Calu3 (cell line): ENCODE measurements at regions not wholly inside any gene's neighbourhood (a gene's known extent, or its start where the extent isn't known, plus 50 kb on each side); places are given as distances from the start of the nearest gene placed in this dataset.

Experiments used
- BruUV-seq: library from RNA; stranded (reverse); fragments of 400-500 nt; replicated peaks from 2 replicates; lab custom pipeline; 2021; lab: Mats Ljungman, UMichigan
- CTCF ChIA-PET: fragments of 300-600 bp; sonication (Branson Sonifier 250); formaldehyde crosslinking; loops from one replicate; lab custom pipeline; 2022; ENCODE audit warnings: antibody characterized with exemption; lab: Charles Lee
- DNase-seq: peaks from one replicate; pipeline ENCODE4 v3.0.0; 2022
- H3K27ac Mint-ChIP-seq: one replicate; pipeline ENCODE4 v1.8.0; 2022; ENCODE audit warnings: mixed read lengths; ENCODE audit not compliant: unreplicated experiment
- H3K27me3 Mint-ChIP-seq: one replicate; pipeline ENCODE4 v1.8.0; 2022; ENCODE audit warnings: mixed read lengths; ENCODE audit not compliant: unreplicated experiment
- H3K36me3 Mint-ChIP-seq: one replicate; pipeline ENCODE4 v1.8.0; 2022; ENCODE audit warnings: mild to moderate bottlenecking, moderate library complexity, mixed read lengths; ENCODE audit not compliant: insufficient read depth, unreplicated experiment
- H3K4me1 Mint-ChIP-seq: one replicate; pipeline ENCODE4 v1.8.0; 2022; ENCODE audit warnings: mild to moderate bottlenecking, low read depth, mixed read lengths; ENCODE audit not compliant: unreplicated experiment
- H3K4me3 Mint-ChIP-seq: one replicate; pipeline ENCODE4 v1.8.0; 2022; ENCODE audit warnings: mild to moderate bottlenecking, low read depth, moderate library complexity, mixed read lengths; ENCODE audit not compliant: unreplicated experiment
- H3K9me3 Mint-ChIP-seq: one replicate; pipeline ENCODE4 v1.8.0; 2022; ENCODE audit warnings: low read depth, mixed read lengths; ENCODE audit not compliant: unreplicated experiment
- intact Hi-C: fragments of 100-400 bp; cut with micrococcal nuclease; formaldehyde crosslinking; loops from one replicate; pipeline ENCODE4 v1.10.0; 2022; ENCODE audit not compliant: unreplicated experiment
- TF ChIP-seq, protein P1 (sequence below): fragments of 200-600 bp; IDR thresholded peaks from one replicate; pipeline ENCODE4 v1.8.0; 2022; ENCODE audit warnings: antibody characterized with exemption; ENCODE audit not compliant: unreplicated experiment

DNA sequence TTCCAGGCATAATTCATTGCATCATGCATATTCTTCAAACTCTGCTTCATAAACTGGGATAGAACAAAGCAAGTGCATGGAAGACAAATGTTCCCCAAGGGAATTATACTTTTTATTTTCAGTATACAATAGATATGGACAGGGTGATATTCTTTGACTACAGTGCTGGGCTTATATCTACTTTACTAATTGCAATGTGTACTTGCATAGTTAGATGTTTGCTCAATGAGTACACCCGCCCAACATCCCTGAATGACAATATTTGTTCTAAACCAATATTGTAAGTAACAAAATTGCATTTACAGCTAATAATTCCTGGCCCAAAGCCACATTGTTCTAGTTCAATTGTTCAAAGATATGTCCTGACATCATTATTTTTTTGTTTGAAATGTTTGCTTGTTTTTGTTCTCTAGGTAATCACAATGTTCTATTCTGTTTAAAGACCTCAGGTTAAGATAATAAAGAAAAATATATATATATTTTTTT, 171.4 kb downstream of the PTN start:
- Mint-ChIP-seq H3K4me1 (no peaks in the 10 kb centered on the region), H3K9me3 (peaks cover 5% of the 10 kb centered on the region), H3K27me3 (no peaks in the 10 kb centered on the region), H3K27ac (no peak overlapping the region), H3K4me3 (no peak overlapping the region), H3K36me3 (no peaks in the 10 kb centered on the region)
- no TSS peak for BruUV-seq
- intact Hi-C loops: no loop called here
- CTCF ChIA-PET: no interaction called here
- DNase-seq: no peak
- TF ChIP-seq, protein P1, sequence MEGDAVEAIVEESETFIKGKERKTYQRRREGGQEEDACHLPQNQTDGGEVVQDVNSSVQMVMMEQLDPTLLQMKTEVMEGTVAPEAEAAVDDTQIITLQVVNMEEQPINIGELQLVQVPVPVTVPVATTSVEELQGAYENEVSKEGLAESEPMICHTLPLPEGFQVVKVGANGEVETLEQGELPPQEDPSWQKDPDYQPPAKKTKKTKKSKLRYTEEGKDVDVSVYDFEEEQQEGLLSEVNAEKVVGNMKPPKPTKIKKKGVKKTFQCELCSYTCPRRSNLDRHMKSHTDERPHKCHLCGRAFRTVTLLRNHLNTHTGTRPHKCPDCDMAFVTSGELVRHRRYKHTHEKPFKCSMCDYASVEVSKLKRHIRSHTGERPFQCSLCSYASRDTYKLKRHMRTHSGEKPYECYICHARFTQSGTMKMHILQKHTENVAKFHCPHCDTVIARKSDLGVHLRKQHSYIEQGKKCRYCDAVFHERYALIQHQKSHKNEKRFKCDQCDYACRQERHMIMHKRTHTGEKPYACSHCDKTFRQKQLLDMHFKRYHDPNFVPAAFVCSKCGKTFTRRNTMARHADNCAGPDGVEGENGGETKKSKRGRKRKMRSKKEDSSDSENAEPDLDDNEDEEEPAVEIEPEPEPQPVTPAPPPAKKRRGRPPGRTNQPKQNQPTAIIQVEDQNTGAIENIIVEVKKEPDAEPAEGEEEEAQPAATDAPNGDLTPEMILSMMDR: no peak

DNA sequence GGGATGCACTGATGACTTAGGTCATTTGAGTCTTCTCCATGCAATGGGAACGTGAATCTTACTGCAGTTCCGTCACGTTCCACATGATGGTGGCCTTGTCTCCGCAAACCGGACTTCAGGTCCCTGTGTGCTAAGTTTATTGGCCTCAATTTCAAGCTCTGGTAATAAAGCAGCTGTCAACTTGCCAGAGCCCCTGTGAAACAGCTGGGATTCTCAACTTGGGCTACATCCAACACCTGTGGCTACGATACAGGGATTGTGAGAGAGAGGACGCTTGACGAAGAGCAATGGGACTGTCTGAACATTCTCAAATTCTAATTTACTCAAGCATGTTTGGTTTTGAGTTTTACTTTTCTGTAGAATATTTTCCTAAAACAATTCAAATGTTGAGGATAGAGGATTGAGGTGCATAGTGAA, 174.2 kb downstream of the PTN start:
- Mint-ChIP-seq H3K27ac (no peak overlapping the region), H3K4me3 (no peak overlapping the region)
- no TSS peak for BruUV-seq

DNA sequence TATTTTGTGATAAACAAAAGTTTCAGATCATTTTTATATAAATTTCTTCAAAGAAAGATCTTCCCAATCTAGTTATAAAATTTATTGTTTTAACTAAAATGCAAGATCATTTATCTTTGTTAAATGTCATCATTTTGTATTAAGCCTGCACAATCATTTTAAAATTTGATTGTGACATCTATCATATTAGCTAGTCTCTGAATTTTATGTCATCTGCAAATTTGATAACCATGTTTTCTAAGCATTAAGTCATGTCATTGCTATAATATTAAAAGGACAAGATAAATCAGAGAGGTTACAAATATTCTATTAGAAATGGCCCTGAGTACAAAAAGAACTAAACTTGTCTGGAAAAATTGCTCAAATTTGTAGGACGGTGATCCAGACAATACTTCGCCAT, 175.9 kb downstream of the PTN start:
- Mint-ChIP-seq H3K27me3 (no peaks in the 10 kb centered on the region), H3K4me1 (no peaks in the 10 kb centered on the region), H3K36me3 (no peaks in the 10 kb centered on the region), H3K9me3 (peaks cover 2% of the 10 kb centered on the region), H3K27ac (no peak overlapping the region), H3K4me3 (no peak overlapping the region)
- TF ChIP-seq, protein P1: no peak
- CTCF ChIA-PET: no interaction called here
- no TSS peak for BruUV-seq
- no peak for DNase-seq
- intact Hi-C loops: loop anchor here (5.0 kb wide), 1 partner anchor 285 kb away; no protein-coding TSS in a partner anchor

More for the DNA sequence above, 174.2 kb downstream of the PTN start:
- peak; percentile 29 for DNase-seq
- intact Hi-C loops: loop anchor here (1.0 to 5.0 kb wide), 2 partner anchors 283 to 422 kb away; no protein-coding TSS in a partner anchor
- no peaks in the 10 kb centered on the region for H3K4me1 Mint-ChIP-seq
- TF ChIP-seq, protein P1: peak; percentile 14
- no peaks in the 10 kb centered on the region for H3K36me3 Mint-ChIP-seq
- H3K9me3 Mint-ChIP-seq: peaks cover 4% of the 10 kb centered on the region
- CTCF ChIA-PET: interaction anchor here (0.6 to 1.3 kb wide), 2 partner anchors 423 to 457 kb away, joined by 3 to 4 read pairs; no protein-coding TSS in a partner anchor
- H3K27me3 Mint-ChIP-seq: no peaks in the 10 kb centered on the region

DNA sequence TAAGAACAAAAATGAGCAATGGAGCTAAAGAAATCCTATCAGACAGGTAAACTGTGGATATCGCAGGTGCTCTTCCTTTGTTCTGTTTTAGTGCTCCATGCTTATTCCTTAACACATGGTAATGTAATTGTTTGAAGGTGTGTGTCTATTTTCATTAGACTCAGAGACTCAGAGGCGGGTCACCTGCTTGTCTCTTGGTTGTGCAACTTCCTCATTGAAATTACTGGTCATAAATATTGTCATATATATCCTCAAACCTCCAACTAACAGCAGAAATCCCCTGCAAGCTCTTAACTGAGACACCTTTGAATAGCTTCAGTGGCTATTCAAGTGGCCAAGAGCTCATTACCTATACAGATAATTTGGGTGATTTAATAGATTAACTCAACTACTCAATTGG, 177.2 kb downstream of the PTN start:
- Mint-ChIP-seq H3K27ac (no peak overlapping the region), H3K27me3 (no peaks in the 10 kb centered on the region), H3K36me3 (no peaks in the 10 kb centered on the region), H3K9me3 (peaks cover 5% of the 10 kb centered on the region), H3K4me3 (no peak overlapping the region), H3K4me1 (no peaks in the 10 kb centered on the region)
- TF ChIP-seq, protein P1: no peak
- BruUV-seq: no TSS peak
- DNase-seq: no peak
- CTCF ChIA-PET: no interaction called here
- intact Hi-C loops: loop anchor here (5.0 kb wide), 1 partner anchor 286 kb away; no protein-coding TSS in a partner anchor
